ENCODE measurements at regions not wholly inside any gene's neighbourhood (a gene's known extent, or its start where the extent isn't known, plus 50 kb on each side); places are given as distances from the start of the nearest gene placed in this dataset.

GRCh38 chr3:166388321-166388720, 551.1 kb upstream of the BCHE start:
- Histone ChIP-seq H3K27me3 (no peaks in the 10 kb centered on the region), H3K9me3 (peaks cover 0 to 7% (median 0%) of the 10 kb centered on the region in 11 donors), H3K4me3 (no peak overlapping the region), H3K27ac (no peak overlapping the region), H3K36me3 (no peaks in the 10 kb centered on the region), H3K4me1 (no peaks in the 10 kb centered on the region)
- intact Hi-C loops (cut with DNase I): no loop called here
- 77 to 81% methylated on average over 2 of the region's 2 CpGs for WGBS, 2 donors
- DNase-seq (no peak), ATAC-seq (no peak)
- TF ChIP-seq, protein P1, sequence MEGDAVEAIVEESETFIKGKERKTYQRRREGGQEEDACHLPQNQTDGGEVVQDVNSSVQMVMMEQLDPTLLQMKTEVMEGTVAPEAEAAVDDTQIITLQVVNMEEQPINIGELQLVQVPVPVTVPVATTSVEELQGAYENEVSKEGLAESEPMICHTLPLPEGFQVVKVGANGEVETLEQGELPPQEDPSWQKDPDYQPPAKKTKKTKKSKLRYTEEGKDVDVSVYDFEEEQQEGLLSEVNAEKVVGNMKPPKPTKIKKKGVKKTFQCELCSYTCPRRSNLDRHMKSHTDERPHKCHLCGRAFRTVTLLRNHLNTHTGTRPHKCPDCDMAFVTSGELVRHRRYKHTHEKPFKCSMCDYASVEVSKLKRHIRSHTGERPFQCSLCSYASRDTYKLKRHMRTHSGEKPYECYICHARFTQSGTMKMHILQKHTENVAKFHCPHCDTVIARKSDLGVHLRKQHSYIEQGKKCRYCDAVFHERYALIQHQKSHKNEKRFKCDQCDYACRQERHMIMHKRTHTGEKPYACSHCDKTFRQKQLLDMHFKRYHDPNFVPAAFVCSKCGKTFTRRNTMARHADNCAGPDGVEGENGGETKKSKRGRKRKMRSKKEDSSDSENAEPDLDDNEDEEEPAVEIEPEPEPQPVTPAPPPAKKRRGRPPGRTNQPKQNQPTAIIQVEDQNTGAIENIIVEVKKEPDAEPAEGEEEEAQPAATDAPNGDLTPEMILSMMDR (IDR thresholded peaks at IDR 0.05): no peak

GRCh38 chr3:166372571-166373106, 535.4 kb upstream of the BCHE start:
- H3K9me3 ChIP-seq: peaks cover 0 to 10% (median 0%) of the 10 kb centered on the region in 11 donors
- 47 to 56% methylated on average over 1 of the region's 1 CpG for WGBS, 2 donors
- H3K27me3 ChIP-seq: no peaks in the 10 kb centered on the region
- no peak overlapping the region for H3K27ac ChIP-seq
- no peaks in the 10 kb centered on the region for H3K4me1 ChIP-seq
- no peak for ATAC-seq
- TF ChIP-seq, protein P1 (IDR thresholded peaks at IDR 0.05): no peak
- DNase-seq: no peak
- no peaks in the 10 kb centered on the region for H3K36me3 ChIP-seq
- intact Hi-C loops (cut with DNase I): no loop called here
- H3K4me3 ChIP-seq: no peak overlapping the region

DNA sequence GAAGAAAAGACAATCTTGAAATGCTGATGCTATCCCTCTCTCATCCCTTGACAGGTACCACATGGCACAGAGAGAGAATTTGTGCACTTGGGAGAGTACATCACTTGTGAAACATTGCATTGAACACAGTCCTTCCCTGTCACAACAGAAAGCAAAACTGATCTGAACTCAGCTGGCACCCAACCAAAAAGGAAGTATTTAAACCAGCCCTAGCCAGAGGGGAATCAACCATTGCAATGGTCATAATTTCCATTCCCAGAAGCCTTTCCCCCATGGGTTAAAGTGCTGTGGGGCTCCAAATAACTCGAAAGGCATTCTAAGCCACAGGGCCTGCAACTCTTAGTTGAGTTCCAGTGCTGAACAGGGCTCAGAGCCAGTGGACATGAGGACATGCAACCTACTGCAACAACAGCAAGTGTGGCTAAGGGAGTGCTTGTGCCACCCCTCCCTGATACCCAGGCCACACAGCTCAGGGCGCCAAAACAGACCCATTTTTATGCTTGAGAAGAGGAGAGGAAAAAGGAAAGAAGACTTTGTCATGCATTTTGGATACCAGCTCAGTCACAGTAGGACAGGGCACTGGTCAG, 530.8 kb upstream of the BCHE start:
- DNase-seq (no peak), ATAC-seq (no peak)
- 42 to 44% methylated on average over 2 of the region's 2 CpGs for WGBS, 2 donors
- H3K4me3 ChIP-seq: no peak overlapping the region
- no peaks in the 10 kb centered on the region for H3K9me3 ChIP-seq
- no peaks in the 10 kb centered on the region for H3K27me3 ChIP-seq
- no peaks in the 10 kb centered on the region for H3K36me3 ChIP-seq
- TF ChIP-seq, protein P1 (IDR thresholded peaks at IDR 0.05): no peak
- intact Hi-C loops (cut with DNase I): no loop called here
- no peaks in the 10 kb centered on the region for H3K4me1 ChIP-seq
- no peak overlapping the region for H3K27ac ChIP-seq

DNA sequence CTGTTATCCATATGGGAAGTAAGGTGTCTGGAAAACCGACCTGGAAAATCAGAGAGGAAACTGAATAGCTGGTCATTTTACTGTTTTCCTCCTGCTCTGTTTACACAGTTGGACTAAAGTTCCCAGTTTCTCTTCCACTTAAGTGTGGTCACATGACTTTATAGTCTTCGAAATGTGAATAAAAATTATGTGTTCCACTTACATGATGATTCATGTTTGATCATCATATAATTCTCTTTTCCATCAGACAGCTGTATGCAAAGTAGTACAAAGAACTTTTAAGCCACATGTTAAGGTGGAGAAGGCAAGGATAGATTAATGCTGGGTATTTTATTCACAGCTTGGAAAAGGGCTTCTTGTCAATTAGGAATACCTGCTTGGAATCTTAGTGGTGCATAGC, 525.5 kb upstream of the BCHE start:
- no peak for ATAC-seq

More for the DNA sequence above, 525.5 kb upstream of the BCHE start:
- peaks cover 0 to 3% (median 0%) of the 10 kb centered on the region in 11 donors for H3K9me3 ChIP-seq
- TF ChIP-seq, protein P1 (IDR thresholded peaks at IDR 0.05): no peak
- H3K4me3 ChIP-seq: no peak overlapping the region
- H3K36me3 ChIP-seq: no peaks in the 10 kb centered on the region
- intact Hi-C loops (cut with DNase I): no loop called here
- no peak for DNase-seq
- 51 to 67% methylated on average over 2 of the region's 2 CpGs for WGBS, 2 donors
- H3K27ac ChIP-seq: no peak overlapping the region
- H3K27me3 ChIP-seq: no peaks in the 10 kb centered on the region
- no peaks in the 10 kb centered on the region for H3K4me1 ChIP-seq
